HG03354 (cell line): ENCODE measurements at regions not wholly inside any gene's neighbourhood (a gene's known extent, or its start where the extent isn't known, plus 50 kb on each side); places are given as distances from the start of the nearest gene placed in this dataset.
"Not testable (repeated sequence)": the region's sequence is repeated elsewhere in the genome, so short reads cannot be mapped to it uniquely, and the experiment has no call there.

Experiments
- ATAC-seq: cut with Tn5 transposase; IDR thresholded peaks from one replicate; pipeline ENCODE4 v1.9.1; 2021; ENCODE audit warnings: mild to moderate bottlenecking; ENCODE audit not compliant: unreplicated experiment, poor library complexity, severe bottlenecking

- no peak for ATAC-seq
These were observed 855.1 kb upstream of the ACVR2A start for GRCh38 chr2:146989741-146990140.

- ATAC-seq = no peak
These were observed 856.8 kb upstream of the ACVR2A start for GRCh38 chr2:146987996-146988395.

- no peak for ATAC-seq
These were observed 858.7 kb upstream of the ACVR2A start for GRCh38 chr2:146986161-146986560.

GRCh38 chr2:146985753-146986152 is 859.1 kb upstream of the ACVR2A start:
- ATAC-seq = no peak

GRCh38 chr2:146984014-146984413 is 860.8 kb upstream of the ACVR2A start:
- no peak for ATAC-seq

- no peak for ATAC-seq
These were observed 862.4 kb upstream of the ACVR2A start for GRCh38 chr2:146982393-146982846.

GRCh38 chr2:146981921-146982320 is 862.9 kb upstream of the ACVR2A start:
- ATAC-seq = no peak

GRCh38 chr2:146979746-146980145 is 865.1 kb upstream of the ACVR2A start:
- ATAC-seq = no peak

- no peak for ATAC-seq
These were observed 866.0 kb upstream of the ACVR2A start for GRCh38 chr2:146978577-146979555.

GRCh38 chr2:146970981-146971380 is 873.8 kb upstream of the ACVR2A start:
- ATAC-seq = not testable (repeated sequence)

- not testable (repeated sequence) for ATAC-seq
These were observed 875.1 kb upstream of the ACVR2A start for GRCh38 chr2:146969703-146970102.

GRCh38 chr2:146964494-146964893 is 880.3 kb upstream of the ACVR2A start:
- ATAC-seq = no peak

GRCh38 chr2:146954544-146954943 is 890.3 kb upstream of the ACVR2A start:
- no peak for ATAC-seq

- ATAC-seq = no peak
These were observed 892.1 kb upstream of the ACVR2A start for GRCh38 chr2:146952696-146953095.

- no peak for ATAC-seq
These were observed 893.9 kb upstream of the ACVR2A start for GRCh38 chr2:146950911-146951310.

GRCh38 chr2:146950361-146950760 is 894.5 kb upstream of the ACVR2A start:
- ATAC-seq = no peak

GRCh38 chr2:146949400-146949799 is 895.4 kb upstream of the ACVR2A start:
- no peak for ATAC-seq

GRCh38 chr2:146944601-146945000 is 900.2 kb upstream of the ACVR2A start:
- ATAC-seq = no peak

- ATAC-seq = no peak
These were observed 904.7 kb upstream of the ACVR2A start for GRCh38 chr2:146939991-146940685.

- no peak for ATAC-seq
These were observed 909.9 kb upstream of the ACVR2A start for GRCh38 chr2:146934921-146935320.

- peak; percentile 55 for ATAC-seq
These were observed 913.7 kb upstream of the ACVR2A start for GRCh38 chr2:146931109-146931508.
